SK-N-SH (cell line): ENCODE measurements at regions not wholly inside any gene's neighbourhood (a gene's known extent, or its start where the extent isn't known, plus 50 kb on each side); places are given as distances from the start of the nearest gene placed in this dataset.

Experiments
- CTCF ChIA-PET: fragments of 300-600, 350-600 bp; formaldehyde crosslinking; extraction: SDS; loops from one replicate; lab custom pipeline; 2021; lab: Yijun Ruan, JAX
- POLR2A ChIA-PET: fragments of 350-600 bp; sonication (Branson Sonifier 250); formaldehyde crosslinking; extraction: SDS; loops from one replicate; lab custom pipeline; 2020; ENCODE audit warnings: antibody characterized with exemption, inconsistent platforms; lab: Yijun Ruan, JAX
- DNase-seq: peaks from one replicate; pipeline ENCODE4 v3.0.0; 2012
- H2AFZ ChIP-seq: fragments of 200-600 bp; sonication (generic); 2 replicates; pipeline ENCODE4 v1.8.1; 2016; ENCODE audit warnings: antibody characterized with exemption, mild to moderate bottlenecking, low read depth
- H3F3A ChIP-seq: fragments of 200-600 bp; sonication (generic); replicated peaks from 2 replicates; pipeline ENCODE3; 2016; ENCODE audit warnings: antibody characterized with exemption, mild to moderate bottlenecking; ENCODE audit not compliant: insufficient read depth
- H3K27ac ChIP-seq, 2 experiments: fragments of 200-500 bp in 1 of 2; fragments of 200-600 bp in 1 of 2; sonication (Bioruptor generic) in 1 of 2; sonication (generic), shearing (Covaris generic) in 1 of 2; 2 replicates each; pipeline versions ENCODE4 v1.5.1 to v1.6.1; 2014 to 2016; ENCODE audit warnings: low read depth in 2 of 2, inconsistent platforms in 1 of 2, low read length in 1 of 2, mild to moderate bottlenecking in 1 of 2, mixed read lengths in 1 of 2
- H3K27me3 ChIP-seq: fragments of 200-600 bp; sonication (generic), shearing (Covaris generic); 2 replicates; pipeline ENCODE4 v1.6.1; 2016; ENCODE audit warnings: mixed run types; ENCODE audit not compliant: insufficient read depth
- H3K36me3 ChIP-seq, 2 experiments: fragments of 200-500 bp in 1 of 2; fragments of 200-600 bp in 1 of 2; sonication (Bioruptor generic) in 1 of 2; sonication (generic) in 1 of 2; replicated peaks in 1 of 2; 2 replicates each; pipeline versions ENCODE3 to v1.5.1; 2014 to 2016; ENCODE audit warnings: low read length in 1 of 2, mild to moderate bottlenecking in 1 of 2; ENCODE audit not compliant: insufficient read depth in 2 of 2, control insufficient read depth in 1 of 2
- H3K4me1 ChIP-seq, 2 experiments: fragments of 200-500 bp in 1 of 2; fragments of 200-600 bp in 1 of 2; sonication (Bioruptor generic) in 1 of 2; sonication (generic), shearing (Covaris generic) in 1 of 2; 2 replicates each; pipeline versions ENCODE4 v1.5.1 to v1.6.1; 2014 to 2016; ENCODE audit warnings: low read depth in 1 of 2, low read length in 1 of 2, mixed run types in 1 of 2; ENCODE audit not compliant: insufficient read depth in 2 of 2, control insufficient read depth in 1 of 2
- H3K4me2 ChIP-seq: fragments of 200-600 bp; sonication (generic), shearing (Covaris generic); 2 replicates; pipeline ENCODE4 v1.6.1; 2017; ENCODE audit warnings: mixed run types
- H3K4me3 ChIP-seq, 2 experiments: fragments of 200-500 bp in 1 of 2; fragments of 200-600 bp in 1 of 2; sonication (Bioruptor generic) in 1 of 2; sonication (generic), shearing (Covaris generic) in 1 of 2; 2 replicates each; pipeline versions ENCODE4 v1.5.1 to v1.8.1; 2014 to 2016; ENCODE audit warnings: low read depth in 2 of 2, inconsistent platforms in 1 of 2, low read length in 1 of 2, mild to moderate bottlenecking in 1 of 2, mixed read lengths in 1 of 2, moderate library complexity in 1 of 2
- H3K79me2 ChIP-seq: fragments of 200-600 bp; sonication (generic); 2 replicates; pipeline ENCODE4 v1.8.1; 2017; ENCODE audit warnings: mild to moderate bottlenecking; ENCODE audit not compliant: insufficient read depth
- H3K9ac ChIP-seq: fragments of 200-600 bp; sonication (generic); 2 replicates; pipeline ENCODE4 v1.6.1; 2017; ENCODE audit warnings: mixed run types
- H3K9me2 ChIP-seq: fragments of 200-600 bp; sonication (generic); 2 replicates; pipeline ENCODE4 v1.6.1; 2017; ENCODE audit warnings: mixed run types
- H3K9me3 ChIP-seq: fragments of 200-600 bp; sonication (generic); 2 replicates; pipeline ENCODE4 v1.6.1; 2017; ENCODE audit warnings: mixed run types, mild to moderate bottlenecking, moderate library complexity
- H4K20me1 ChIP-seq: fragments of 200-600 bp; sonication (generic); 2 replicates; pipeline ENCODE4 v1.6.1; 2017; ENCODE audit warnings: mild to moderate bottlenecking, mixed run types; ENCODE audit not compliant: insufficient read depth
- CHD2 ChIP-seq: fragments of 150-350 bp; IDR thresholded peaks from 2 replicates; pipeline ENCODE4 v1.6.1; 2018; ENCODE audit warnings: low read length; ENCODE audit not compliant: partially characterized antibody
- CTCF ChIP-seq: fragments of 200-600 bp; sonication (generic); IDR thresholded peaks from 2 replicates; pipeline ENCODE4 v1.6.1; 2017; ENCODE audit warnings: antibody characterized with exemption, mild to moderate bottlenecking, moderate library complexity
- EZH2phosphoT487 ChIP-seq: fragments of 200-600 bp; sonication (generic); IDR thresholded peaks from 2 replicates; pipeline ENCODE4 v1.6.1; 2017; ENCODE audit warnings: low read depth, mixed run types, mild to moderate bottlenecking, antibody characterized with exemption, moderate library complexity, borderline replicate concordance
- FOSL2 ChIP-seq: IDR thresholded peaks from 2 replicates; pipeline ENCODE4 v1.4.0; 2012; ENCODE audit warnings: low read depth, mild to moderate bottlenecking, moderate library complexity, borderline replicate concordance
- FOXJ3 ChIP-seq: sonication (generic); formaldehyde crosslinking; IDR thresholded peaks from 2 replicates; pipeline ENCODE4 v1.5.1; 2020; ENCODE audit warnings: mild to moderate bottlenecking, missing genetic modification reagents
- GATA2 ChIP-seq: sonication (generic); formaldehyde crosslinking; IDR thresholded peaks from 2 replicates; pipeline ENCODE4 v1.5.0; 2020; ENCODE audit warnings: mild to moderate bottlenecking, missing genetic modification reagents
- IRF3 ChIP-seq: fragments of 150-350 bp; IDR thresholded peaks from 2 replicates; pipeline ENCODE4 v1.6.1; 2016; ENCODE audit warnings: mild to moderate bottlenecking, low read depth, low read length
- MAX ChIP-seq: IDR thresholded peaks from 2 replicates; pipeline ENCODE4 v1.4.0; 2012; ENCODE audit warnings: low read depth
- MXI1 ChIP-seq: IDR thresholded peaks from 2 replicates; pipeline ENCODE4 v1.6.1; 2012; ENCODE audit warnings: mild to moderate bottlenecking, low read depth, low read length, improper control_type of control experiment
- PBX3 ChIP-seq: IDR thresholded peaks from 2 replicates; pipeline ENCODE4; 2012
- POLR2AphosphoS5 ChIP-seq: IDR thresholded peaks from 2 replicates; pipeline ENCODE4 v1.6.1; 2012; ENCODE audit warnings: low read depth, low read length
- RAD21 ChIP-seq: IDR thresholded peaks from 2 replicates; pipeline ENCODE4 v1.6.1; 2012; ENCODE audit warnings: mild to moderate bottlenecking, low read length
- RCOR1 ChIP-seq: fragments of 150-350 bp; IDR thresholded peaks from 2 replicates; pipeline ENCODE4 v1.6.1; 2017; ENCODE audit warnings: antibody characterized with exemption, low read length
- RFX5 ChIP-seq: IDR thresholded peaks from 2 replicates; pipeline ENCODE4 v1.6.1; 2012; ENCODE audit warnings: mild to moderate bottlenecking, improper control_type of control experiment, low read length
- RXRA ChIP-seq: IDR thresholded peaks from 2 replicates; pipeline ENCODE4 v1.4.0; 2012; ENCODE audit warnings: low read depth, mild to moderate bottlenecking, borderline replicate concordance
- SMC3 ChIP-seq: IDR thresholded peaks from 2 replicates; pipeline ENCODE4 v1.6.1; 2012; ENCODE audit warnings: low read depth, low read length, improper control_type of control experiment
- TAF1 ChIP-seq: IDR thresholded peaks from 2 replicates; pipeline ENCODE4 v1.6.1; 2012; ENCODE audit warnings: low read depth, mild to moderate bottlenecking, low read length, moderate library complexity, borderline replicate concordance
- USF1 ChIP-seq: IDR thresholded peaks from 2 replicates; pipeline ENCODE4 v1.4.0; 2012; ENCODE audit warnings: low read depth, borderline replicate concordance
- USF2 ChIP-seq: fragments of 150-350 bp; IDR thresholded peaks from 2 replicates; pipeline ENCODE4 v1.6.1; 2017; ENCODE audit warnings: antibody characterized with exemption, low read length, low read depth, borderline replicate concordance
- ZBTB33 ChIP-seq: IDR thresholded peaks from 2 replicates; pipeline ENCODE4 v1.4.0; 2012; ENCODE audit warnings: low read depth, borderline replicate concordance
- WGBS: methylation state at CpG from one replicate; pipeline ENCODE4 v1.1.6; 2017; ENCODE audit warnings: low lambda C conversion rate; 5-methylcytosine and 5-hydroxymethylcytosine counted together

- POLR2A ChIA-PET: no interaction called here
- peaks cover 9% of the 10 kb centered on the region for H3F3A ChIP-seq
- DNase-seq: no peak
- WGBS: 56% methylated on average over 6 of the region's 6 CpGs
- H3K27ac ChIP-seq: no peak overlapping the region
- H3K4me3 ChIP-seq: no peak overlapping the region
- H3K9me2 ChIP-seq: no peaks in the 10 kb centered on the region
- no peak overlapping the region for H2AFZ ChIP-seq
- TF ChIP-seq FOSL2 (no peak), RFX5 (no peak), IRF3 (no peak), USF2 (no peak), POLR2AphosphoS5 (no peak), RXRA (no peak), MXI1 (no peak), USF1 (no peak), SMC3 (no peak), PBX3 (no peak), EZH2phosphoT487 (no peak), CHD2 (no peak), RCOR1 (no peak), ZBTB33 (no peak), FOXJ3 (CRISPR knock-in tag) (no peak), MAX (no peak), GATA2 (CRISPR knock-in tag) (no peak), RAD21 (no peak), TAF1 (no peak), CTCF (no peak)
- H3K9ac ChIP-seq: no peak overlapping the region
- no peaks in the 10 kb centered on the region for H4K20me1 ChIP-seq
- H3K27me3 ChIP-seq: no peaks in the 10 kb centered on the region
- no peaks in the 10 kb centered on the region for H3K36me3 ChIP-seq
- CTCF ChIA-PET: no interaction called here
- peaks cover 0 to 4% of the 10 kb centered on the region in 2 experiments; a peak in 1 of 4 replicates for H3K4me1 ChIP-seq
- H3K79me2 ChIP-seq: no peaks in the 10 kb centered on the region
- H3K4me2 ChIP-seq: no peak overlapping the region
- H3K9me3 ChIP-seq: peaks cover 7% of the 10 kb centered on the region; the same call in 1 of the 2 replicates
Observed at GRCh38 chr20:24779131-24779530, 169.9 kb upstream of the CST7 start.
